GM18867 (cell line): ENCODE measurements at regions not wholly inside any gene's neighbourhood (a gene's known extent, or its start where the extent isn't known, plus 50 kb on each side); places are given as distances from the start of the nearest gene placed in this dataset.
"Not testable (repeated sequence)": the region's sequence is repeated elsewhere in the genome, so short reads cannot be mapped to it uniquely, and the experiment has no call there.

Experiments
- ATAC-seq: cut with Tn5 transposase; IDR thresholded peaks from one replicate; pipeline ENCODE4 v1.9.1; 2021; ENCODE audit warnings: mild to moderate bottlenecking, moderate library complexity; ENCODE audit not compliant: unreplicated experiment

- ATAC-seq = peak; percentile 97
These were observed 343.2 kb downstream of the BCL2L11 start for GRCh38 chr2:111463956-111464355.

- peak; percentile 13 for ATAC-seq
These were observed 343.7 kb downstream of the BCL2L11 start for GRCh38 chr2:111464367-111464766.

GRCh38 chr2:111465521-111465920 lies 344.8 kb downstream of the BCL2L11 start:
- ATAC-seq = not testable (repeated sequence)

GRCh38 chr2:111466744-111467143 lies 346.0 kb downstream of the BCL2L11 start:
- not testable (repeated sequence) for ATAC-seq

- ATAC-seq = not testable (repeated sequence)
These were observed 350.2 kb downstream of the BCL2L11 start for GRCh38 chr2:111470924-111471323.

- not testable (repeated sequence) for ATAC-seq
These were observed 351.2 kb downstream of the BCL2L11 start for GRCh38 chr2:111471791-111472530.

- not testable (repeated sequence) for ATAC-seq
These were observed 352.2 kb downstream of the BCL2L11 start for GRCh38 chr2:111472844-111473403.

- ATAC-seq = not testable (repeated sequence)
These were observed 352.8 kb downstream of the BCL2L11 start for GRCh38 chr2:111473522-111473921.

- ATAC-seq = not testable (repeated sequence)
These were observed 353.5 kb downstream of the BCL2L11 start for GRCh38 chr2:111474198-111474705.

GRCh38 chr2:111478335-111478734 lies 357.6 kb downstream of the BCL2L11 start:
- ATAC-seq = not testable (repeated sequence)

GRCh38 chr2:111478871-111479318 lies 358.2 kb downstream of the BCL2L11 start:
- ATAC-seq = peak; percentile 61

GRCh38 chr2:111480016-111480625 lies 359.4 kb downstream of the BCL2L11 start:
- not testable (repeated sequence) for ATAC-seq

- ATAC-seq = not testable (repeated sequence)
These were observed 359.9 kb downstream of the BCL2L11 start for GRCh38 chr2:111480633-111481032.

GRCh38 chr2:111481219-111481618 lies 360.5 kb downstream of the BCL2L11 start:
- ATAC-seq = not testable (repeated sequence)

- ATAC-seq = peak; percentile 86
These were observed 362.4 kb downstream of the BCL2L11 start for GRCh38 chr2:111482987-111483679.

GRCh38 chr2:111484097-111484496 lies 363.4 kb downstream of the BCL2L11 start:
- ATAC-seq = not testable (repeated sequence)

- ATAC-seq = not testable (repeated sequence)
These were observed 365.2 kb downstream of the BCL2L11 start for GRCh38 chr2:111485895-111486294.

- ATAC-seq = not testable (repeated sequence)
These were observed 367.7 kb downstream of the BCL2L11 start for GRCh38 chr2:111488451-111488850.

GRCh38 chr2:111489460-111489859 lies 368.7 kb downstream of the BCL2L11 start:
- ATAC-seq = not testable (repeated sequence)

- not testable (repeated sequence) for ATAC-seq
These were observed 370.5 kb downstream of the BCL2L11 start for GRCh38 chr2:111491181-111491580.

- ATAC-seq = not testable (repeated sequence)
These were observed 370.9 kb downstream of the BCL2L11 start for GRCh38 chr2:111491614-111492013.
